ENCODE measurements at regions not wholly inside any gene's neighbourhood (a gene's known extent, or its start where the extent isn't known, plus 50 kb on each side); places are given as distances from the start of the nearest gene placed in this dataset.

DNA sequence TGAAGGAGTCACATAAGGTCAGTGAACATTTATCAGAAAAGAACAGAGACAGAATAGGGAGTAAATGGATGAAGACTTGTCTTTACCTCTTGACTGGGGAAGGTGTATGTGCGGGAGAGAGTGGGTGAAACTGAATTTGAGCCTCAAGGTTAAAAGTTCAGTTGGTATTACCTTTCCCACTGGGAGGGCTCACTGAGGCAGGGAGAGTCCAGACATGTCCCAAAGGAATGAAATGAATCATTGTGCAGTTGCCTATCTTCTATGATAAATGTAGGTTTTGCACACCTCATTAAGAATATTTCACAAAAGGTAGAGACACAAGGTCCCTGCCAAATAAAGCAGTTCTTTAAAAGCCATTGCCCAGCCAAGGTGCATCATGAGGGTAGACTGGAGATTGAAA, 105.2 kb downstream of the KCNA5 start:
- H3K4me1 ChIP-seq (ENCODE audit: control insufficient read depth in 2 of 2, insufficient read depth in 2 of 2, low read length in 2 of 2): no peaks in the 10 kb centered on the region
- no peak overlapping the region for H3K27ac ChIP-seq (ENCODE audit: low read depth in 1 of 2, low read length in 1 of 2)
- H3K9me3 ChIP-seq (ENCODE audit: control insufficient read depth in 2 of 2, insufficient read depth in 1 of 2, low read length in 1 of 2): no peaks in the 10 kb centered on the region
- WGBS: 88% methylated on average over 1 of the region's 1 CpG
- no peaks in the 10 kb centered on the region for H3K36me3 ChIP-seq (ENCODE audit: control insufficient read depth in 2 of 2, insufficient read depth in 2 of 2, low read length in 1 of 2)
- H3K4me3 ChIP-seq (ENCODE audit: low read length in 2 of 2): no peak overlapping the region
- H3K27me3 ChIP-seq (ENCODE audit: control insufficient read depth in 2 of 2, insufficient read depth in 1 of 2, low read length in 1 of 2): peaks cover 0 to 3% of the 10 kb centered on the region in 2 donors
- no peak for DNase-seq (ENCODE audit: low read depth in 6 of 9, low spot score in 9 of 9)

DNA sequence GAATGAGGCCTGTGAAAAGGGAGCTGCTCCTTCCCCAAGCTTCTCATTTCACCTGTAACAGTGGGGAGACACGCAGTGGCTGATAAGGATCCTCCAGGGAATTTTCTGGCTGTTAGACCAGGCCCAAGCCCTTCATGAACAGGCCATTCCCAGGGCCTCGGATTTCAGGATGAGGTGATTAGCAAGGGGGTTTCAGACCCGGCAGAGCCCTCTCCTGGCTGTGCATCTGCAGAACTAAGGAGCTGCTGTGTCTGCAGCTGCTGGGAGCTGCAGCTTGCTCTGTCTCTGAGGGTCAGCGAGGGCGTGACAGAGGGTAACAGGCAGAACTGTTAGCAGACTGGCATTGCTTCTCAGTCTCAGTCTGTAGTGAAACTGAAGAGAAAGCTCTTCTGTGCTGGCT, 110.4 kb downstream of the KCNA5 start:
- Histone ChIP-seq H3K36me3 (ENCODE audit: control insufficient read depth in 2 of 2, insufficient read depth in 2 of 2, low read length in 1 of 2) (no peaks in the 10 kb centered on the region), H3K27me3 (ENCODE audit: control insufficient read depth in 2 of 2, insufficient read depth in 1 of 2, low read length in 1 of 2) (peaks cover 0 to 17% of the 10 kb centered on the region in 2 donors), H3K4me3 (ENCODE audit: low read length in 2 of 2) (no peak overlapping the region), H3K27ac (ENCODE audit: low read depth in 1 of 2, low read length in 1 of 2) (no peak overlapping the region), H3K4me1 (ENCODE audit: control insufficient read depth in 2 of 2, insufficient read depth in 2 of 2, low read length in 2 of 2) (no peaks in the 10 kb centered on the region), H3K9me3 (ENCODE audit: control insufficient read depth in 2 of 2, insufficient read depth in 1 of 2, low read length in 1 of 2) (no peaks in the 10 kb centered on the region)
- DNase-seq (ENCODE audit: low read depth in 6 of 9, low spot score in 9 of 9): no peak
- 87% methylated on average over 5 of the region's 5 CpGs for WGBS

DNA sequence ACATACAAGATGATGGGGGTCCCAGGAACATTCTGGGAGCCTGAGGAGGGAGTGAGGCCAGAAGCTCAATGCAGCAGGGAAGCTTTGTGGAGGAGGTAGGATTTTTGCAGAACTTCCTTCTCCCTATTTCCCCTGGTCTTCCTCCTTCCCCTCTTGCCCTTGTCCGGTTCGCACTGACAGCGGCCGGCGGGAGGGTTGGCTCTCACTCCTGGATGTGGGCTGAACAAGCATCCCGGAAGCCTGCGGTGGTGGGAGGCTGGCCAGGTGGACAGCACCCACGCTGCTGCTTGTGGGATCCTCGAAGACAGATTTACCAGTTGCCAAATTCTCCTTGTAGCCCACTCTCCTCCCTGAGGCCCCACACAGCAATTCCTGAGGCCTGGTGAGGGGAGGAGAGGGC, 112.2 kb downstream of the KCNA5 start:
- H3K4me1 ChIP-seq (ENCODE audit: control insufficient read depth in 2 of 2, insufficient read depth in 2 of 2, low read length in 2 of 2): no peaks in the 10 kb centered on the region
- 88% methylated on average over 9 of the region's 9 CpGs for WGBS
- no peak overlapping the region for H3K4me3 ChIP-seq (ENCODE audit: low read length in 2 of 2)
- no peaks in the 10 kb centered on the region for H3K36me3 ChIP-seq (ENCODE audit: control insufficient read depth in 2 of 2, insufficient read depth in 2 of 2, low read length in 1 of 2)
- H3K27ac ChIP-seq (ENCODE audit: low read depth in 1 of 2, low read length in 1 of 2): no peak overlapping the region
- peaks cover 0 to 17% of the 10 kb centered on the region in 2 donors for H3K27me3 ChIP-seq (ENCODE audit: control insufficient read depth in 2 of 2, insufficient read depth in 1 of 2, low read length in 1 of 2)
- DNase-seq (ENCODE audit: low read depth in 6 of 9, low spot score in 9 of 9): no peak
- no peaks in the 10 kb centered on the region for H3K9me3 ChIP-seq (ENCODE audit: control insufficient read depth in 2 of 2, insufficient read depth in 1 of 2, low read length in 1 of 2)

DNA sequence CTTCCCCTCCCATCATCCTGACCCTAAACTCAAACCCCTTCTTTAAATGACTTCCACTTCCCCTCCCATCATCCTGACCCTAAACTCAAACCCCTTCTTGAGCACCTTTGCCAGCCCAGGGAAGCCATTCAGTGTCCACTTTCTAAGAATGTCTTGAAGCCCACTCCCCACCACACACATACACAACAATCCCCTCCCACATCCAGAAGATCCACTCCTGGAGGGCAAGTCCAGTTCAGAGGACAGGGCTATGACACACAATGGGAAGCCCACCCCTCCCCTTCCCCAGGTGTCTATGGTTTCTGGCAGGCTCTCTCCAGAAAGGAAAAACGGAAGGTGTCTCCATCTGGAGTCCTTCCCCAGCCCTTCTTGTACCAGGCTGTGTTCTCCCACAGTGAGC, 117.1 kb downstream of the KCNA5 start:
- no peaks in the 10 kb centered on the region for H3K9me3 ChIP-seq (ENCODE audit: control insufficient read depth in 2 of 2, insufficient read depth in 1 of 2, low read length in 1 of 2)
- WGBS: 82% methylated on average over 1 of the region's 1 CpG
- no peak for DNase-seq (ENCODE audit: low read depth in 6 of 9, low spot score in 9 of 9)
- no peaks in the 10 kb centered on the region for H3K4me1 ChIP-seq (ENCODE audit: control insufficient read depth in 2 of 2, insufficient read depth in 2 of 2, low read length in 2 of 2)
- no peaks in the 10 kb centered on the region for H3K36me3 ChIP-seq (ENCODE audit: control insufficient read depth in 2 of 2, insufficient read depth in 2 of 2, low read length in 1 of 2)
- H3K27me3 ChIP-seq (ENCODE audit: control insufficient read depth in 2 of 2, insufficient read depth in 1 of 2, low read length in 1 of 2): peaks cover 0 to 10% of the 10 kb centered on the region in 2 donors
- H3K27ac ChIP-seq (ENCODE audit: low read depth in 1 of 2, low read length in 1 of 2): no peak overlapping the region
- H3K4me3 ChIP-seq (ENCODE audit: low read length in 2 of 2): no peak overlapping the region

DNA sequence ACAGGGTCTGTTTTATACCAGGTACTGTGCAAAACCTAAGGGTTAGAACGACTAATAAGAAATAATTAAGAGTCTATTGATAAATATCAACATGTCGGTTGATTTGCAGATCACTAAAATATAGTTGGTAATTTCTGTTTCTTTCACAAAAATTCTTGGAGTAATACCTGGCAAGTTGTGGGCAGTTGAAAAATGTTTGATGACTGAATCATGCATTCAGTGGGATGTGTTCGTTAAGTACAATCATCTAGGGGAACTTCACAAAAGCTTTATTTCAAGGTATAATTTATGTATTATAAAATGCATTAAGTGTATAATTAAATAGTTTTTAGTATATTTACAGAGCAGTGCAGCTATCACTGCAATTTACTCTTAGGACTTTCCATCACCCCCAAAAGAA, 120.0 kb downstream of the KCNA5 start:
- no peaks in the 10 kb centered on the region for H3K36me3 ChIP-seq (ENCODE audit: control insufficient read depth in 2 of 2, insufficient read depth in 2 of 2, low read length in 1 of 2)
- no peak overlapping the region for H3K27ac ChIP-seq (ENCODE audit: low read depth in 1 of 2, low read length in 1 of 2)
- no peaks in the 10 kb centered on the region for H3K9me3 ChIP-seq (ENCODE audit: control insufficient read depth in 2 of 2, insufficient read depth in 1 of 2, low read length in 1 of 2)
- H3K4me1 ChIP-seq (ENCODE audit: control insufficient read depth in 2 of 2, insufficient read depth in 2 of 2, low read length in 2 of 2): no peaks in the 10 kb centered on the region
- DNase-seq (ENCODE audit: low read depth in 6 of 9, low spot score in 9 of 9): no peak
- H3K4me3 ChIP-seq (ENCODE audit: low read length in 2 of 2): no peak overlapping the region
- H3K27me3 ChIP-seq (ENCODE audit: control insufficient read depth in 2 of 2, insufficient read depth in 1 of 2, low read length in 1 of 2): peaks cover 0 to 2% of the 10 kb centered on the region in 2 donors
- whole genome bisulfite sequencing: 95% methylated on average over 3 of the region's 3 CpGs

DNA sequence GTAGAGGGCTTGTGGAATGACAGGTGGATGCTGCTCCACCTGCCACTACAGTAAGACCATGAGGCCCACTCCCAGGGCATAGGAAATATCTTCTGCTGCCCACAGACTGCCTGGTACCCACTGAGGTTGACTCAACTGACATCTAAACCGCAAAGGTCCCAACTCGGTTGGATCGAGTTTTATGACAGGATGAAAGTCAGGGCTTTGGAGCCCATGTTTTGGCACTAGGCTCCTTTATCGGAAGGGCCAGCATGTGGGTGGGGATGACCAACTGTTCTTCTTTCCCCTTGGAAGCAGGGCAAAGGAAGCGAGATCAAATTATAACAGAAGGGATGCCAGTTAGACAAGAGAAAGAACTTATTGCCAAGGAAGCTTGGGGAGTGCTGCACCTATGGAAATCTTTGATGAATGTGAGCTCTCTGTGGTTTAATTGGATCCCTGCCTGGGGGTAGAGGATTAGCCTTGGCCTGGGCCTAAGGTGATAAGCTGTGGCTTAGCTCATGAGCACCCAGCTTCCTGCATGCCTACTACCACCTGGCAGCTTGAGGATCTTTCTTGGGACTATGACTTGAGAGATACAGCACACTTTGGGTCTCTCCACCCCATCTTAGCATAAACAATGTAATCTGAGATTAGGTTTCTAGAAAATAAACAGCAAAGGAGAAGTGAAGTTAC, 121.8 kb downstream of the KCNA5 start:
- no peaks in the 10 kb centered on the region for H3K4me1 ChIP-seq (ENCODE audit: control insufficient read depth in 2 of 2, insufficient read depth in 2 of 2, low read length in 2 of 2)
- no peak overlapping the region for H3K27ac ChIP-seq (ENCODE audit: low read depth in 1 of 2, low read length in 1 of 2)
- H3K4me3 ChIP-seq (ENCODE audit: low read length in 2 of 2): no peak overlapping the region
- H3K36me3 ChIP-seq (ENCODE audit: control insufficient read depth in 2 of 2, insufficient read depth in 2 of 2, low read length in 1 of 2): no peaks in the 10 kb centered on the region
- 92% methylated on average over 5 of the region's 5 CpGs for WGBS
- DNase-seq (ENCODE audit: low read depth in 6 of 9, low spot score in 9 of 9): no peak
- H3K9me3 ChIP-seq (ENCODE audit: control insufficient read depth in 2 of 2, insufficient read depth in 1 of 2, low read length in 1 of 2): no peaks in the 10 kb centered on the region
- no peaks in the 10 kb centered on the region for H3K27me3 ChIP-seq (ENCODE audit: control insufficient read depth in 2 of 2, insufficient read depth in 1 of 2, low read length in 1 of 2)

DNA sequence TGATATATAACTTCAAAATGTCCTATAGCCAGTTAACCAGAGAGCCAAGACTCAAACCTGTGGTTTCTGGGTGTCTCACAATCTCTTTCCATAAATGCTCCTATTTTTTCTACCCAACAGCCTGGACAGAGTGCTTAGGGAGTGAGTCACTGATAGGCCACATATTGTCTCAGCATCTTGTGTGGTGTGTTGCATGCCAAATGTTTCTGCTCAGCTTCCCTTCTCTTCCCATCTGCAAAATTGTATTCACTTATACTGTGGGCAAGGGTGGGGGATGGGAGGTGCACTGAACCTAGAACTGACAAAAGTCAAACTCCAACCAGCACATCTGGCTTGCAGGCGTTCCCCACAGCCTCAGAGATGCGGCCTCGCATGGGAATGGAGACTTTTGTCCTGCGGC, 123.3 kb downstream of the KCNA5 start:
- Histone ChIP-seq H3K4me1 (ENCODE audit: control insufficient read depth in 2 of 2, insufficient read depth in 2 of 2, low read length in 2 of 2) (no peaks in the 10 kb centered on the region), H3K4me3 (ENCODE audit: low read length in 2 of 2) (no peak overlapping the region), H3K27ac (ENCODE audit: low read depth in 1 of 2, low read length in 1 of 2) (no peak overlapping the region), H3K27me3 (ENCODE audit: control insufficient read depth in 2 of 2, insufficient read depth in 1 of 2, low read length in 1 of 2) (no peaks in the 10 kb centered on the region), H3K36me3 (ENCODE audit: control insufficient read depth in 2 of 2, insufficient read depth in 2 of 2, low read length in 1 of 2) (no peaks in the 10 kb centered on the region), H3K9me3 (ENCODE audit: control insufficient read depth in 2 of 2, insufficient read depth in 1 of 2, low read length in 1 of 2) (no peaks in the 10 kb centered on the region)
- WGBS: 96% methylated on average over 4 of the region's 4 CpGs
- DNase-seq (ENCODE audit: low read depth in 6 of 9, low spot score in 9 of 9): no peak

DNA sequence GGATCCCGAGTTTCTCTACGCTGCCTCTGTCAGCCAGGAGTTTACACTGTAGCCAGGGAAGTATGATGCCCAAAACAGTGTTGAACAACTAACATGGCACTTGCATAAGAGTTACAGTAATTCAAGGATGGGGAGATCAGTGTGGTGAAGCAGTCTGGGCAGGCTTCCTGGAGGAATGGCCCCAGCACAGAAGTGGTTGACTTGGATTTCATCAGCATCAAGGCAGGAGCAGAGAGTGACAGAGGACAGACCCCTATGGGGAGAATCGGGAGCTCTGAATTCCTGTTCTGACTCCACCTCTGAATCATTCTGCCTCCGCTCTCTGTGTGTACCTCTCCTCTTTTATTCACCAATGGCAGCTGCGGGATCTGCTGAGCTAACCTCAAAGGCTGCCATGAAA, 124.5 kb downstream of the KCNA5 start:
- no peaks in the 10 kb centered on the region for H3K27me3 ChIP-seq (ENCODE audit: control insufficient read depth in 2 of 2, insufficient read depth in 1 of 2, low read length in 1 of 2)
- 96% methylated on average over 5 of the region's 5 CpGs for WGBS

DNA sequence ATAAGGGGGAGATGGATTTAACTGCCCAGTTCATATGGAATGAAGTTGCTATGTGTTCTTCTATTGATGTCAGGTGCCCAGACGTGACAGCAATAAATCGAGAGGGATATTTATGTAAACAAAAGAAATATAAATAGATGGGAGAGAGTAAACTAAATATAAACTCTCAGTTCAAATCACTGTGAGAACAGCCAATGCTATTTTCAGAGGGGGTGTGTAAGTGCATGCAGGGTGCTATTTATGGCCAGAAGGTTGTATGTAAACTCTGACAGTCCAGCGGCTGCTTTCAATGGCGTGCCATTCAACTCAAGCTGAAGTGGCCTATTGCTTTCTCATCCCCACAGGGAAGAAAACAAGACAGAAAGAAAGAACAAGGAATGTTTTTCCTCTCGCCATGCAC, 127.2 kb downstream of the KCNA5 start:
- Histone ChIP-seq H3K4me1 (ENCODE audit: control insufficient read depth in 2 of 2, insufficient read depth in 2 of 2, low read length in 2 of 2) (no peaks in the 10 kb centered on the region), H3K9me3 (ENCODE audit: control insufficient read depth in 2 of 2, insufficient read depth in 1 of 2, low read length in 1 of 2) (no peaks in the 10 kb centered on the region), H3K27me3 (ENCODE audit: control insufficient read depth in 2 of 2, insufficient read depth in 1 of 2, low read length in 1 of 2) (no peaks in the 10 kb centered on the region), H3K27ac (ENCODE audit: low read depth in 1 of 2, low read length in 1 of 2) (no peak overlapping the region), H3K4me3 (ENCODE audit: low read length in 2 of 2) (no peak overlapping the region), H3K36me3 (ENCODE audit: control insufficient read depth in 2 of 2, insufficient read depth in 2 of 2, low read length in 1 of 2) (no peaks in the 10 kb centered on the region)
- DNase-seq (ENCODE audit: low read depth in 6 of 9, low spot score in 9 of 9): no peak
- WGBS: 88% methylated on average over 5 of the region's 5 CpGs

More for the DNA sequence above, 124.5 kb downstream of the KCNA5 start:
- no peaks in the 10 kb centered on the region for H3K4me1 ChIP-seq (ENCODE audit: control insufficient read depth in 2 of 2, insufficient read depth in 2 of 2, low read length in 2 of 2)
- H3K9me3 ChIP-seq (ENCODE audit: control insufficient read depth in 2 of 2, insufficient read depth in 1 of 2, low read length in 1 of 2): no peaks in the 10 kb centered on the region
- no peak overlapping the region for H3K27ac ChIP-seq (ENCODE audit: low read depth in 1 of 2, low read length in 1 of 2)
- no peak for DNase-seq (ENCODE audit: low read depth in 6 of 9, low spot score in 9 of 9)
- no peak overlapping the region for H3K4me3 ChIP-seq (ENCODE audit: low read length in 2 of 2)
- H3K36me3 ChIP-seq (ENCODE audit: control insufficient read depth in 2 of 2, insufficient read depth in 2 of 2, low read length in 1 of 2): no peaks in the 10 kb centered on the region

Data from thymus (tissue), 11 donors.